Vagina (tissue), 2 donors: ENCODE measurements at regions not wholly inside any gene's neighbourhood (a gene's known extent, or its start where the extent isn't known, plus 50 kb on each side); places are given as distances from the start of the nearest gene placed in this dataset.

ENCODE experiments used
- POLR2A ChIP-seq, 2 donors: fragments of 450-650 bp; IDR thresholded peaks; one replicate each; pipeline ENCODE4 v1.6.1; 2017; ENCODE audit warnings: antibody characterized with exemption in 2 of 2, mild to moderate bottlenecking in 2 of 2, moderate library complexity in 2 of 2
- TF ChIP-seq, protein P1 (sequence below), 3 experiments: fragments of 450-650 bp in 2 of 3; fragments of 200-600 bp in 1 of 3; sonication (generic) in 1 of 3; IDR thresholded peaks; one replicate each; pipeline ENCODE4 v1.5.1; 2017 to 2019; ENCODE audit warnings: antibody characterized with exemption in 3 of 3, mild to moderate bottlenecking in 2 of 3, moderate library complexity in 2 of 3

DNA sequence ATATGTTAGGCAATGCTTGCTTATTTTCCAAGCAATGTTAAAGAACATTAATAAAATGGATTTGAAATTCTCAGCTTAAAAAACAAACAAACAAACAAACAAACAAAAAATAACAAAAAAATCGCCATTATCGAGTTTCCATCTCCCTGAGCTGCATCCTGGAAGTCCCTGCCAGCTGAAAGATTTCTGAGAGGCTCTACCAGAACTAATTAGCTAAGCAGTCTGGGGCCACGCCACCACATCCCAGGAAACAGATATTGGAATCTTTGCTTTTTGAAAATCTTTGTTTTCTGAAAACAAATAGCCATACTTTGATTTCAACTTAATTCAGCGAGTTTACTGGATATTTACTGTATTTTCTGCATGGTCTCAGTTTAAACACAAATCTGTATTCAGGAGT, 143.6 kb downstream of the LSMEM1 start:
- TF ChIP-seq, protein P1, sequence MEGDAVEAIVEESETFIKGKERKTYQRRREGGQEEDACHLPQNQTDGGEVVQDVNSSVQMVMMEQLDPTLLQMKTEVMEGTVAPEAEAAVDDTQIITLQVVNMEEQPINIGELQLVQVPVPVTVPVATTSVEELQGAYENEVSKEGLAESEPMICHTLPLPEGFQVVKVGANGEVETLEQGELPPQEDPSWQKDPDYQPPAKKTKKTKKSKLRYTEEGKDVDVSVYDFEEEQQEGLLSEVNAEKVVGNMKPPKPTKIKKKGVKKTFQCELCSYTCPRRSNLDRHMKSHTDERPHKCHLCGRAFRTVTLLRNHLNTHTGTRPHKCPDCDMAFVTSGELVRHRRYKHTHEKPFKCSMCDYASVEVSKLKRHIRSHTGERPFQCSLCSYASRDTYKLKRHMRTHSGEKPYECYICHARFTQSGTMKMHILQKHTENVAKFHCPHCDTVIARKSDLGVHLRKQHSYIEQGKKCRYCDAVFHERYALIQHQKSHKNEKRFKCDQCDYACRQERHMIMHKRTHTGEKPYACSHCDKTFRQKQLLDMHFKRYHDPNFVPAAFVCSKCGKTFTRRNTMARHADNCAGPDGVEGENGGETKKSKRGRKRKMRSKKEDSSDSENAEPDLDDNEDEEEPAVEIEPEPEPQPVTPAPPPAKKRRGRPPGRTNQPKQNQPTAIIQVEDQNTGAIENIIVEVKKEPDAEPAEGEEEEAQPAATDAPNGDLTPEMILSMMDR (IDR thresholded peaks at IDR 0.05), result no peak
- no peak for TF ChIP-seq POLR2A (IDR thresholded peaks at IDR 0.05)
